Iris pigment epithelial cell (primary cell): ENCODE measurements at regions not wholly inside any gene's neighbourhood (a gene's known extent, or its start where the extent isn't known, plus 50 kb on each side); places are given as distances from the start of the nearest gene placed in this dataset.
"Not testable (repeated sequence)": the region's sequence is repeated elsewhere in the genome, so short reads cannot be mapped to it uniquely, and the experiment has no call there.

Source experiments
- DNase-seq: peaks from one replicate; pipeline ENCODE4 v3.0.0-alpha.2; 2011; ENCODE audit warnings: low read depth

GRCh38 chr22:48424661-48425060 lies 1403.0 kb downstream of the BRD1 start:
- no peak for DNase-seq

GRCh38 chr22:48424201-48424627 lies 1403.5 kb downstream of the BRD1 start:
- DNase-seq = no peak

- no peak for DNase-seq
Measured at GRCh38 chr22:48423481-48423911, 1404.2 kb downstream of the BRD1 start.

- no peak for DNase-seq
Measured at GRCh38 chr22:48422900-48423480, 1404.7 kb downstream of the BRD1 start.

- no peak for DNase-seq
Measured at GRCh38 chr22:48418831-48419230, 1408.8 kb downstream of the BRD1 start.

- DNase-seq = no peak
Measured at GRCh38 chr22:48417225-48418070, 1410.2 kb downstream of the BRD1 start.

- DNase-seq = no peak
Measured at GRCh38 chr22:48416396-48417224, 1411.1 kb downstream of the BRD1 start.

- no peak for DNase-seq
Measured at GRCh38 chr22:48415520-48415919, 1412.2 kb downstream of the BRD1 start.

- DNase-seq = no peak
Measured at GRCh38 chr22:48414651-48415050, 1413.0 kb downstream of the BRD1 start.

GRCh38 chr22:48412931-48413330 lies 1414.7 kb downstream of the BRD1 start:
- DNase-seq = not testable (repeated sequence)

- no peak for DNase-seq
Measured at GRCh38 chr22:48410536-48410935, 1417.1 kb downstream of the BRD1 start.

GRCh38 chr22:48407256-48407955 lies 1420.3 kb downstream of the BRD1 start:
- DNase-seq = no peak

- DNase-seq = no peak
Measured at GRCh38 chr22:48406161-48406560, 1421.5 kb downstream of the BRD1 start.

GRCh38 chr22:48405741-48406140 lies 1421.9 kb downstream of the BRD1 start:
- DNase-seq = no peak

GRCh38 chr22:48404801-48405447 lies 1422.7 kb downstream of the BRD1 start:
- DNase-seq = no peak

- no peak for DNase-seq
Measured at GRCh38 chr22:48403521-48404403, 1423.9 kb downstream of the BRD1 start.

- DNase-seq = no peak
Measured at GRCh38 chr22:48402591-48403031, 1425.1 kb downstream of the BRD1 start.

- DNase-seq = not testable (repeated sequence)
Measured at GRCh38 chr22:48401523-48401922, 1426.2 kb downstream of the BRD1 start.

GRCh38 chr22:48398181-48398905 lies 1429.3 kb downstream of the BRD1 start:
- DNase-seq = no peak
